PC-9 (cell line): ENCODE measurements at regions not wholly inside any gene's neighbourhood (a gene's known extent, or its start where the extent isn't known, plus 50 kb on each side); places are given as distances from the start of the nearest gene placed in this dataset.

ENCODE experiments used
- BruUV-seq: library from RNA; stranded (reverse); fragments of 400-500 nt; replicated peaks from 2 replicates; lab custom pipeline; 2021; lab: Mats Ljungman, UMichigan
- CTCF ChIA-PET: fragments of 300-600 bp; sonication (Branson Sonifier 250); formaldehyde crosslinking; loops from one replicate; lab custom pipeline; 2022; ENCODE audit warnings: antibody characterized with exemption; lab: Charles Lee
- POLR2A ChIA-PET: fragments of 300-600 bp; sonication (Branson Sonifier 250); formaldehyde crosslinking; loops from one replicate; lab custom pipeline; 2022; ENCODE audit warnings: antibody characterized with exemption; ENCODE audit not compliant: unreplicated experiment; lab: Charles Lee
- DNase-seq, 2 experiments: peaks; one replicate each; pipeline versions ENCODE4 v3.0.0 to v3.0.0-alpha.2; 2015 to 2022; ENCODE audit warnings: mixed read lengths in 1 of 2
- H2AFZ ChIP-seq: fragments of 200-600 bp; sonication (generic); 2 replicates; pipeline ENCODE4 v1.8.1; 2017; ENCODE audit warnings: antibody characterized with exemption
- H3F3A ChIP-seq: fragments of 200-600 bp; sonication (generic); 2 replicates; pipeline ENCODE4 v1.8.1; 2017; ENCODE audit warnings: antibody characterized with exemption, mild to moderate bottlenecking, low read depth; ENCODE audit not compliant: insufficient read depth
- H3K27ac ChIP-seq: fragments of 200-600 bp; sonication (generic); 2 replicates; pipeline ENCODE4 v1.6.1; 2016; ENCODE audit warnings: mixed run types
- H3K27me3 ChIP-seq: fragments of 200-600 bp; sonication (generic); 2 replicates; pipeline ENCODE4 v1.6.1; 2016; ENCODE audit warnings: low read depth, mixed run types; ENCODE audit not compliant: insufficient read depth
- H3K36me3 ChIP-seq: fragments of 200-600 bp; sonication (generic); 2 replicates; pipeline ENCODE4 v1.6.1; 2016; ENCODE audit warnings: low read depth, mixed run types
- H3K4me1 ChIP-seq: fragments of 200-600 bp; sonication (generic); replicated peaks from 2 replicates; pipeline ENCODE4 v1.6.1; 2016; ENCODE audit warnings: mixed run types; ENCODE audit not compliant: insufficient read depth
- H3K4me2 ChIP-seq: fragments of 200-600 bp; sonication (generic); 2 replicates; pipeline ENCODE4 v1.6.1; 2017; ENCODE audit warnings: mixed run types
- H3K4me3 ChIP-seq: fragments of 200-600 bp; sonication (generic); 2 replicates; pipeline ENCODE4 v1.6.1; 2016; ENCODE audit warnings: mixed run types
- H3K79me2 ChIP-seq: fragments of 200-600 bp; sonication (generic); 2 replicates; pipeline ENCODE4 v1.6.1; 2017; ENCODE audit warnings: low read depth, mixed run types
- H3K9me2 ChIP-seq: fragments of 200-600 bp; sonication (generic); 2 replicates; pipeline ENCODE4 v1.8.1; 2017; ENCODE audit warnings: mild to moderate bottlenecking; ENCODE audit not compliant: insufficient read depth
- H3K9me3 ChIP-seq: fragments of 200-600 bp; sonication (generic); 2 replicates; pipeline ENCODE4 v1.8.1; 2016; ENCODE audit warnings: low read depth; ENCODE audit not compliant: insufficient read depth
- H4K20me1 ChIP-seq: fragments of 200-600 bp; sonication (generic); 2 replicates; pipeline ENCODE4 v1.8.1; 2017; ENCODE audit not compliant: insufficient read depth
- CTCF ChIP-seq: fragments of 200-600 bp; sonication (generic); conservative IDR thresholded peaks from 2 replicates; pipeline ENCODE4 v1.6.1; 2017; ENCODE audit warnings: mixed run types, antibody characterized with exemption, mild to moderate bottlenecking, moderate library complexity
- EZH2 ChIP-seq: fragments of 200-600 bp; sonication (generic); IDR thresholded peaks from 2 replicates; pipeline ENCODE4 v1.8.0; 2017; ENCODE audit warnings: antibody characterized with exemption, low read depth
- intact Hi-C: fragments of 100-400 bp; cut with micrococcal nuclease; formaldehyde crosslinking; loops from one replicate; pipeline ENCODE4 v1.10.0; 2022; ENCODE audit not compliant: unreplicated experiment

GRCh38 chr1:116276532-116276931 is 96.5 kb upstream of the ATP1A1 start:
- ChIA-PET POLR2A (no interaction called here), CTCF (no interaction called here)
- TF ChIP-seq EZH2: no peak
- TF ChIP-seq CTCF: no peak
- H3K27me3 ChIP-seq: no peaks in the 10 kb centered on the region
- no peaks in the 10 kb centered on the region for H3K4me1 ChIP-seq
- H3K27ac ChIP-seq: no peak overlapping the region
- intact Hi-C loops: no loop called here
- no peaks in the 10 kb centered on the region; the same call in 1 of the 2 replicates for H3K9me3 ChIP-seq
- no peaks in the 10 kb centered on the region for H4K20me1 ChIP-seq
- no peak overlapping the region for H3K4me2 ChIP-seq
- BruUV-seq: no TSS peak
- DNase-seq: no peak
- H3K36me3 ChIP-seq: no peaks in the 10 kb centered on the region
- H3K4me3 ChIP-seq: no peak overlapping the region
- H3F3A ChIP-seq: no peaks in the 10 kb centered on the region
- H2AFZ ChIP-seq: no peak overlapping the region
- H3K79me2 ChIP-seq: no peaks in the 10 kb centered on the region
- no peaks in the 10 kb centered on the region for H3K9me2 ChIP-seq

- CTCF ChIA-PET: no interaction called here
- Histone ChIP-seq H3K36me3 (no peaks in the 10 kb centered on the region), H3K27ac (no peak overlapping the region), H3F3A (no peaks in the 10 kb centered on the region), H4K20me1 (no peaks in the 10 kb centered on the region), H3K4me3 (no peak overlapping the region), H3K27me3 (no peaks in the 10 kb centered on the region), H2AFZ (0 out of 2 replicates have a peak overlapping the region, but pooled peaks have one; percentile 7), H3K9me3 (peaks cover 5% of the 10 kb centered on the region; the same call in 1 of the 2 replicates), H3K79me2 (no peaks in the 10 kb centered on the region), H3K9me2 (no peaks in the 10 kb centered on the region), H3K4me2 (no peak overlapping the region), H3K4me1 (no peaks in the 10 kb centered on the region)
- no peak for TF ChIP-seq EZH2
- intact Hi-C loops: no loop called here
- DNase-seq: no peak
- POLR2A ChIA-PET: no interaction called here
- BruUV-seq: no TSS peak
Observed at GRCh38 chr1:116277840-116278540, 95.1 kb upstream of the ATP1A1 start.

GRCh38 chr1:116278541-116278866 is 94.5 kb upstream of the ATP1A1 start:
- Histone ChIP-seq H2AFZ (no peak overlapping the region), H3K4me2 (no peak overlapping the region), H3K4me3 (no peak overlapping the region), H3K4me1 (no peaks in the 10 kb centered on the region), H3K27me3 (no peaks in the 10 kb centered on the region), H3K9me3 (peaks cover 5% of the 10 kb centered on the region; the same call in 1 of the 2 replicates), H3K79me2 (no peaks in the 10 kb centered on the region), H3F3A (no peaks in the 10 kb centered on the region), H4K20me1 (no peaks in the 10 kb centered on the region), H3K27ac (no peak overlapping the region), H3K36me3 (no peaks in the 10 kb centered on the region), H3K9me2 (no peaks in the 10 kb centered on the region)
- DNase-seq: no peak
- CTCF ChIA-PET: no interaction called here
- intact Hi-C loops: no loop called here
- POLR2A ChIA-PET: no interaction called here
- BruUV-seq: no TSS peak
- TF ChIP-seq EZH2 (no peak), CTCF (no peak)
